Transverse colon (tissue), 4 donors: ENCODE measurements at regions not wholly inside any gene's neighbourhood (a gene's known extent, or its start where the extent isn't known, plus 50 kb on each side); places are given as distances from the start of the nearest gene placed in this dataset.

Source experiments
- DNase-seq: peaks from one replicate; pipeline ENCODE4 v3.0.0-alpha.2; 2019
- H3K27ac ChIP-seq, 4 donors: fragments of 200-600 bp; sonication (generic); 2 replicates each; pipeline ENCODE4 v1.5.1; 2016 to 2018; ENCODE audit warnings: inconsistent platforms in 4 of 4
- H3K27me3 ChIP-seq: fragments of 200-600 bp; sonication (generic); 2 replicates; pipeline ENCODE4 v1.5.1; 2017; ENCODE audit warnings: inconsistent platforms
- H3K36me3 ChIP-seq, 4 donors: fragments of 200-600 bp; sonication (generic); 2 replicates each; pipeline ENCODE4 v1.5.1; 2017 to 2019; ENCODE audit warnings: inconsistent platforms in 4 of 4
- H3K4me1 ChIP-seq, 4 donors: fragments of 200-600 bp; sonication (generic); 2 replicates each; pipeline ENCODE4 v1.5.1; 2017 to 2020; ENCODE audit warnings: inconsistent platforms in 4 of 4
- H3K4me3 ChIP-seq, 4 donors: fragments of 200-600 bp; sonication (generic); 1 replicate in 1 of 4; 2 replicates in 3 of 4; pipeline versions ENCODE4 v1.5.1 to v1.6.1; 2017 to 2019; ENCODE audit warnings: inconsistent platforms in 4 of 4
- H3K9me3 ChIP-seq, 2 donors: fragments of 200-600 bp; sonication (generic); 2 replicates each; pipeline ENCODE4 v1.5.1; 2017 to 2019; ENCODE audit warnings: inconsistent platforms in 2 of 2
- EP300 ChIP-seq: sonication (generic); formaldehyde crosslinking; IDR thresholded peaks from one replicate; pipeline ENCODE4 v1.6.1; 2017; ENCODE audit warnings: antibody characterized with exemption, low read depth
- POLR2A ChIP-seq: fragments of 450-650 bp; IDR thresholded peaks from one replicate; pipeline ENCODE4 v1.6.1; 2016; ENCODE audit warnings: antibody characterized with exemption, mild to moderate bottlenecking, moderate library complexity
- POLR2AphosphoS5 ChIP-seq, 3 donors: sonication (generic); formaldehyde crosslinking; IDR thresholded peaks; one replicate each; pipeline ENCODE4 v1.6.1; 2016; ENCODE audit warnings: antibody characterized with exemption in 3 of 3
- WGBS, 2 donors: methylation state at CpG; one replicate each; pipeline ENCODE4 v1.1.5; 2018; ENCODE audit warnings: low coverage in 1 of 2; 5-methylcytosine and 5-hydroxymethylcytosine counted together
- in situ Hi-C, 4 donors: fragments of 200-750 bp; cut with MboI; loops; one replicate each; pipeline versions ENCODE4 v1.15.0 to v1.15.1; 2017; ENCODE audit warnings: low sequenced_read_pairs in 3 of 4, low pct_ligation_motif_present in 1 of 4, low pct_unique_long_range_greater_than_20kb in 1 of 4
- intact Hi-C: fragments of 100-400 bp; cut with DNase I; formaldehyde crosslinking; loops from one replicate; pipeline ENCODE4 v1.15.1; 2023; ENCODE audit warnings: low total_unique reads
- TF ChIP-seq, protein P1 (sequence below), 5 experiments: fragments of 200-600 bp in 3 of 5; fragments of 450-650 bp in 2 of 5; sonication (generic) in 3 of 5; IDR thresholded peaks; 1 replicate in 2 of 5; 2 replicates in 3 of 5; pipeline ENCODE4 v1.5.1; 2016 to 2017; ENCODE audit warnings: antibody characterized with exemption in 5 of 5, inconsistent platforms in 3 of 5, mild to moderate bottlenecking in 2 of 5, moderate library complexity in 1 of 5

DNA sequence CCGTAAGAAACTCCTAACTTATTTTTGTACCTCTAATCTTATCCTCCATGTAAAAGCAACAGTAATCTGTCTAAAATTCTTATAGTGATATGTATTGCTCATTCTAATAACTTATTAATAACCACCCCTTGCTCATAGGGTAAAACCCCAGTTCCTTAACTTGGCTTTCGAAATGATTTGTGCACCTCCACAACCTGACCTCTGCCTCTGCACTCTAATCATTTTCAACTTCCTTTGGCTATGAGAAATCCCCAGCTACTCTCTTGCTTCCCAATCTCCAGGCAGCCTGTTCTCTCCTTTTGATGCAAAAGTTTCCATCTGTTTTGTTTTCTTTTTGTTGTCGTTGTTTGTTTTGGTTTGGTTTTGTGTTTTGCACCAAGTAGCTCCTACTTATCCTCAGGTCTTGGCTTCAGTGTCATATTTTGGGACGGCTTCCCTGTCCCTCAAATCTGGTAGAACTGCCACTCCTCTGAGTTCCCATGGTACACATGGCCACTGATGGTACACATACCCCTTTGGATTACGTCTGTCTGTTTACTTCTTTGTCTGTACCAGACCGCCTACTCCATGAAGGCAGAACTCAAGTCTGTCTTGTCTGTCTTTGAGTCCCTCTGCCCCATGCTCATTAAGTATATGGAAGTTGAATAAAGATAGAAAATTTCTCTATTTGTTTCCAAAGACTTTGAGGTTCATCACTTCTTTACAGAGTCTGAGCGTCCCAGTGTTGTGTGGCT lies 105.6 kb upstream of the TGFBR2 start:
- no peak overlapping the region for H3K27ac ChIP-seq
- WGBS, 2 donors: 81 to 84% methylated on average over 4 to 7 of the region's 7 CpGs
- intact Hi-C loops: no loop called here
- H3K27me3 ChIP-seq: no peaks in the 10 kb centered on the region
- peaks cover 7 to 16% (median 9%) of the 10 kb centered on the region in 4 donors for H3K4me1 ChIP-seq
- TF ChIP-seq, protein P1, sequence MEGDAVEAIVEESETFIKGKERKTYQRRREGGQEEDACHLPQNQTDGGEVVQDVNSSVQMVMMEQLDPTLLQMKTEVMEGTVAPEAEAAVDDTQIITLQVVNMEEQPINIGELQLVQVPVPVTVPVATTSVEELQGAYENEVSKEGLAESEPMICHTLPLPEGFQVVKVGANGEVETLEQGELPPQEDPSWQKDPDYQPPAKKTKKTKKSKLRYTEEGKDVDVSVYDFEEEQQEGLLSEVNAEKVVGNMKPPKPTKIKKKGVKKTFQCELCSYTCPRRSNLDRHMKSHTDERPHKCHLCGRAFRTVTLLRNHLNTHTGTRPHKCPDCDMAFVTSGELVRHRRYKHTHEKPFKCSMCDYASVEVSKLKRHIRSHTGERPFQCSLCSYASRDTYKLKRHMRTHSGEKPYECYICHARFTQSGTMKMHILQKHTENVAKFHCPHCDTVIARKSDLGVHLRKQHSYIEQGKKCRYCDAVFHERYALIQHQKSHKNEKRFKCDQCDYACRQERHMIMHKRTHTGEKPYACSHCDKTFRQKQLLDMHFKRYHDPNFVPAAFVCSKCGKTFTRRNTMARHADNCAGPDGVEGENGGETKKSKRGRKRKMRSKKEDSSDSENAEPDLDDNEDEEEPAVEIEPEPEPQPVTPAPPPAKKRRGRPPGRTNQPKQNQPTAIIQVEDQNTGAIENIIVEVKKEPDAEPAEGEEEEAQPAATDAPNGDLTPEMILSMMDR (IDR thresholded peaks at IDR 0.05): no peak
- TF ChIP-seq POLR2A: no peak
- no peak for TF ChIP-seq EP300
- TF ChIP-seq POLR2AphosphoS5 (IDR thresholded peaks at IDR 0.05): no peak
- no peaks in the 10 kb centered on the region for H3K36me3 ChIP-seq
- H3K4me3 ChIP-seq: no peak overlapping the region
- H3K9me3 ChIP-seq: no peaks in the 10 kb centered on the region
- in situ Hi-C loops: loop anchor here in 1 of 4 donors (25.0 kb wide), 1 partner anchor 186 kb away; no protein-coding TSS in a partner anchor
- no peak for DNase-seq

DNA sequence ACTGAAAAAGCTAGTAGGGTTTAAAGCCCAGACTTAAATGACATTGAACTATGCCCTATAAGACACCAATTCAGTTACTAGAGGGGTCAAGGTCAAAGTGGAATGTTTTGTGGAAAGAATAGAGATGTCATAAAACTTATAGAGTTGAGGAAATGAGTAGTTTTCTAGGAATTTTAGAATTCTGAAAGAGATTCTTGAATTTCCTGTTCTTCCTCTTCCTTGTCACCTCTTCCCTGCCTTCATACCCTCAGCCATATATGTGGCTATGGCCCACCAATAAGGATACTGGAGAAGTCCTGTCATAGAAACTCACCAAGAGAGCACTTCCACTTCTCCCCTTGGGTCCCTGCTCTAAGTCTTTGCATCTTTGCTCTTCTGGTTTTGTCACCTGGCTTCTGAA lies 104.9 kb upstream of the TGFBR2 start:
- no peak overlapping the region for H3K27ac ChIP-seq
- H3K9me3 ChIP-seq: no peaks in the 10 kb centered on the region
- intact Hi-C loops: no loop called here
- DNase-seq: no peak
- H3K27me3 ChIP-seq: no peaks in the 10 kb centered on the region
- H3K36me3 ChIP-seq: no peaks in the 10 kb centered on the region
- peaks cover 7 to 11% (median 9%) of the 10 kb centered on the region in 4 donors for H3K4me1 ChIP-seq
- no peak for TF ChIP-seq POLR2AphosphoS5 (IDR thresholded peaks at IDR 0.05)
- no peak for TF ChIP-seq POLR2A
- TF ChIP-seq, protein P1 (IDR thresholded peaks at IDR 0.05): no peak
- TF ChIP-seq EP300: no peak
- H3K4me3 ChIP-seq: no peak overlapping the region
- in situ Hi-C loops: loop anchor here in 1 of 4 donors (25.0 kb wide), 1 partner anchor 186 kb away; no protein-coding TSS in a partner anchor

DNA sequence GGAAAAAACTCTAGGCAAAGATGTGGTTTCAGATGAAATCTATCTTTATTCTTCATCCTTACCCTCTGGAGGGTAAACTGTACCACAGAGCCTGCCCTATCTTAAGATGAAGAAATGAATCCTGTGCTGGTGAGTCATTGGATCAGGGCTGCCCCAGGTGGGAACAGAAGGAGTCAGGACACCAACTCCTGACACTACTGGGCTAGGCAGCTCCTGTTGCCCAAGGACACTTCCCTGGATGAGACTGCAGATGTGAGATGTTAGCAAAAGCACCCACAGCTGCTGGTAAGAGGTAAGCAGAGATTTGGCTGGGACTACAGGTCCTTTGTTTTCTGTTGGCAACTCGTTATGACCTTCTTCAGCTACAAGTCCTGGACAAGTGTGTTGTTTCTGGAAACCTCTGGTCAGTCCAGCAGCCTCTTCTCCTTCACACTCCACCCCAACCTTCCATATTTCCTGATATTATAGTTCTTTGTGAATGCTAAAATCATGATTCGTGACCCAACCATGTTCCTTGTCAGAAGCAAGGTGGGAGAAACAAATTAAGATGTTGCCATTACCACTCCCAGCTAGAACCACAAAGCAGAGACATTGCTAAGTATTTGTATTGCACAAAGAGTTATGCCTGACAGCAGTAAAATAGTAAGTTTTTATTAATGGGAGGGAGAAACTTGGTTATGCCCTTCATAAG lies 104.2 kb upstream of the TGFBR2 start:
- no peak overlapping the region for H3K4me3 ChIP-seq
- DNase-seq: no peak
- TF ChIP-seq POLR2A: no peak
- TF ChIP-seq EP300: no peak
- TF ChIP-seq, protein P1 (IDR thresholded peaks at IDR 0.05): no peak
- TF ChIP-seq POLR2AphosphoS5 (IDR thresholded peaks at IDR 0.05): no peak
- no peaks in the 10 kb centered on the region for H3K9me3 ChIP-seq
- in situ Hi-C loops: loop anchor here in 1 of 4 donors (25.0 kb wide), 1 partner anchor 185 kb away; no protein-coding TSS in a partner anchor
- H3K36me3 ChIP-seq: no peaks in the 10 kb centered on the region
- WGBS, 2 donors: 84 to 88% methylated on average over 1 to 2 of the region's 2 CpGs
- H3K27me3 ChIP-seq: no peaks in the 10 kb centered on the region
- no peak overlapping the region for H3K27ac ChIP-seq
- intact Hi-C loops: no loop called here
- peaks cover 4 to 7% (median 5%) of the 10 kb centered on the region in 4 donors for H3K4me1 ChIP-seq

DNA sequence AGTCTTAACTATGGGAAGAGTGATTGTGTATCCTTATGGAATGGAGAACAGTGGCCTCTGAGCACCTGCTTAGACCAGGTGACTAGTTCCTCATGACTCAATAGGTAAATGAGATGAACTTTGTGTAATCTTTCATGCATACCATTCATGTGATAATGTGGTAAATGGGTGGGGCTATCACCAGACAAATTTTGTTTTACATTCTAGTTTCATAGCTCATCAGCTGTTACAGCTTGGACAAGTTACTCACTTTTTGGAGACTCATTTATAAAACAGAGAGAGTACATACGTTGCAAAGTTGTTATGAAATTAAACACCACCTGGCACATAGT lies 103.7 kb upstream of the TGFBR2 start:
- Histone ChIP-seq H3K9me3 (no peaks in the 10 kb centered on the region), H3K36me3 (no peaks in the 10 kb centered on the region), H3K27ac (no peak overlapping the region), H3K27me3 (no peaks in the 10 kb centered on the region), H3K4me1 (peaks cover 0 to 4% (median 1%) of the 10 kb centered on the region in 4 donors), H3K4me3 (no peak overlapping the region)
- WGBS, 2 donors: 85% methylated on average over 1 of the region's 1 CpG
- in situ Hi-C loops: loop anchor here in 1 of 4 donors (25.0 kb wide), 1 partner anchor 185 kb away; no protein-coding TSS in a partner anchor
- intact Hi-C loops: no loop called here
- TF ChIP-seq POLR2A (no peak), POLR2AphosphoS5 (IDR thresholded peaks at IDR 0.05) (no peak), EP300 (no peak)
- TF ChIP-seq, protein P1 (IDR thresholded peaks at IDR 0.05): no peak
- no peak for DNase-seq
